NCI-H82 (cell line): ENCODE measurements at regions not wholly inside any gene's neighbourhood (a gene's known extent, or its start where the extent isn't known, plus 50 kb on each side); places are given as distances from the start of the nearest gene placed in this dataset.

Source experiments
- DNase-seq: peaks from one replicate; lab custom pipeline; 2025; lab: John Stamatoyannopoulos, UW

DNA sequence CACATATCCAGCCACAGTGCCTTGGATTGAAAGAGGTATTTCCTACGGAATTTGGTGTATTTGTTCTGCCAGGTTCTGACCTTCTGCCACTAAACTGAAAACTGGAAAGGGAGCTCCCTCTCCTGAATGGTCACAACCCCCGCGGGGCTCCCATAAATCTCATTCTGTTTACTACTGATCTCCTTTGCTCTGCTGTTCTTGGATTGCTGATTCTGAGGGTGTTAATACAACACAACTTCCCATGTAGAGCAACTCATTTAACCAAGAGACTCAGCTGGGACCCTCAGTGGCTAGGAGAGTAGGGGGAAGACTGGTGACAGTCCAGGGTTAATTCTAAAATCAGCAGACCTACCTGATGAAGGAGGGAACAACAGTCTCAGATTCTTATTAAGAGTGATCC is 662.9 kb downstream of the INHBA start:
- no peak for DNase-seq

DNA sequence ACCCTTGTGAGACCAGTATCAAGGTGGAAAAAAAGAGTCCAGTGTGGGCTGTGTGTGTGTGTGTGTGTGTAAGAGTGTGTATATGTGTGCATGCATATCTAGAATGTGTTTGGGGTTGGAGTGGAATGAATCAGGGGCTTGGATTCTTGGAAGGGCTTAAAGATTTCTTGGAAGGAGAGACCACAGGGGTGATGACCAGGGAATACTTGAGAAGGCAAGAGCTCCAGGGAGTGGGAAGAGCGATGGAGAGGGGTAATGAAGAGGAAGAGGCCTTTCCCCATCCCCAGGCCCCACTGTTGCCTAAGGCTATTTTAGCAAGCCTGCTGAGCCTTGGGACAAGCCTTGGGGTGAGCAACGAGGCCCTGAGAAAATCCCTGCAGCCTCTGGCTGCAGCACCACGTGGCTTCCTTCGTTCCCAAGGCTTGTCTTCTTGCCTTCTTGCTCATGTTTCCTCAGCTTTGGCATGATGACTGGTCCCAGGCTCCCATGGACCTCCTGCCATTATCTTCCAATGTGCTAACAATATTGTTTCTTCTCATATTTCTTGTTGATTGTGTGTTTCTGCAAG is 663.4 kb downstream of the INHBA start:
- DNase-seq: no peak

DNA sequence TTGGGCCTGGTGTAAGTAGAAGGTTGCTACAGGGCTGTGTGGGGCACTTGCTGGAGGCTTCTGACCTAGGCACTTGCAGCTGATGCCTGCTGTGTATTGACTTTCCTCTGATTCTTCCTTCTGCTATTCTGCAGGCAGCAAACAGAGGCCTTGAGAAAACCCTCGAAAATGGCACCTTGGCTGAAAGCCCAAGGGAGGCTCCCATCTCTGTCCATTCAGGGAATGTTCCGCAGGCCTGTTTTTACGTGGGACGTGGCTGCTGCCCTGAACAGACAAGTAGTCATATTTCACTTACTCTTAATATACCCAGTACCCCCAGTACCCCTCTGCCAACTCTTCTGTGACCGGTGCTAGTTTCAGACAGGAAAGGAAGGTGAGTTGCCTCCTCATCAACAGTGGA is 664.7 kb downstream of the INHBA start:
- DNase-seq: no peak

DNA sequence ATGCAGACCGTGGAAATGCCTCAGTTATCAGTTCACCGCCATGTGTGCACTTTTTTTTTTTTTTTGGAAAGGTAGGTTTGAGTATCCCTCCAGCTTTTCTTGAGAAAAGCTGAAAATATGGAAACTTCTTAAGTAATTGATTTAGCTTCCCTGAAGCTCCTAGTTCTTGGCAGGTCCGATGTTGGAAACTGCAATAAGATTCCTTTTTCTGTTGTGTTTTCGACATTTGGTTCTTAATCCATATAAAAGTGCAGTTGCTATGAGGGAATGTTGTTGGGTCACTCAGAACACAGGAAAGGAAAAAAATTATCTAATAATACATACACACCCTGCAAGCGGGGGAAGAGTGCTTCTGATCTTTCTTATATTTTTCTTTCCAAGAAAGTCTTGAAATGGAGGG is 665.2 kb downstream of the INHBA start:
- DNase-seq: no peak

DNA sequence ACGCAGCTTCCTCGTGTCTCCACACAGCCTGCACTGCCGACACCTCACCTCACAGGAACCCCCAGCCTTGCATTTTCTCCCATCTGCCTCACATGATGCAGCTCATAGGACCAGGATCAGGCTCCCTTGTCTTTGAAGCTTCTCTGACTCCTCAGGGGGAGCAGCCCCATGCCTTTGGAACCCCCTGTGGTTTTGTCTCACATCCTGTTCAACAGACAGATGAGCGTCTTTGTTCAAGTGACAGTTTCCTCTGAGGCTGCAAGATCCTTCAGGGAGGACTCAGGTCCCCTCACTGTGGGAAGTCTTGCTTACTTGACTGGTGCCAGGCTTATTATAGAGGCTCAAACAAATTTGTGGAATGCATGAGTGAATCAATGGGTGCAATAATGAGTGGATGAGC is 667.1 kb downstream of the INHBA start:
- no peak for DNase-seq

DNA sequence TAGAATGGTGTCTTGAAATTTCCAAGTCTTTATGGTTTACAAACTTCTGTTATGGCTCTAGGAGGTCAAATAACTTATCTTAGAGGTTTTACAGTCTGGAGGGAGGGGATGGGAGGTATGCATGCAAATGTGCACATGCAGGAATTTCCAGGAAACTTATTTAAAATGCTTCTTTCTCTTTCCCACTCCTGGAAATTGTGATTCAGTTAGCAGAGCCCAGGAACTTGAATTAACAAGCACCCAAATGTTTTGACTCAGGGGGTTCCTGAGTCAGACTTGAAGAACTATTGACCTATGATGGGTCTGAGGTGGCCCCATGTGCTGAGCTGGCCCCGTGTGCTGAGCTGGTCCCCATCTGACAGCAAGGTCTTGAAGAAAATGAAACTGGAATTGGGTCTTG is 669.4 kb downstream of the INHBA start:
- no peak for DNase-seq

DNA sequence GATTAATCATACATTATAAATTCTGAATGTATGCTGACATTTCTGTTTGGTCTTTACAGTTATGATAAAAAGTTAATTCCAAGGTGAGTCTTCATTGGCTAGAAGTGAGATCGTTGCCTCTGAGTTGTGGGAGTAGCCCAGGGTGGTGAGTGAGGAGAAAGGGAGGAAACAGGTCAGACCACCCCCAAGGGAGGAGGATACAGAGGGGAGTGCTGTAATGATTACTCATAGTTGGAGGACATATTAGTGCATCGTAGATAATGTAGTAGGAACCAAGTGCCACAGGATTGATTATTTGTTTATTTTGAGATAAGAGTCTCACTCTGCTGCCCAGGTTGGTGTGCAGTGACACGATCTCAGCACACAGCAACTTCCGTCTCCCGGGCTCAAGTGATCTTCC is 672.2 kb downstream of the INHBA start:
- no peak for DNase-seq

DNA sequence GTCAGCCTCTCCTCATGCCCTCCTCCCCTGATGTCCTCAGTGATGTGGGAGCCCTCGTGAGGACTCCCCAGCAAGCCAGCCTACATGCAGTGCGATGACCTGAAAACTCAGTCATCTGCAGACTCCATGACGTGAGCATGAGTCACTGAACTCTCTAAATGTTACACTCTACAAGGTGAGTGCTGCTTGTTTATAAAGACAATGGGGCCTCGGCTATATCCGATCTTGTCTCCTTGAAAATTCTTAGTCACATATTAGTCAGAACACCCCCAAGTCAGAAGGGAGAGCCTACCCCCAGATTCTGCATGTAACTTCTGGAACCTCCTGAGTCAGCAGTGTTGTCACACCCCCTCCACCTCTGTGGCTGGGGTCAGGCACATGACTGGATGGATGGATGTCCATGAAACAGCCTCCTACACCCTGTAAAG is 673.8 kb downstream of the INHBA start:
- no peak for DNase-seq

DNA sequence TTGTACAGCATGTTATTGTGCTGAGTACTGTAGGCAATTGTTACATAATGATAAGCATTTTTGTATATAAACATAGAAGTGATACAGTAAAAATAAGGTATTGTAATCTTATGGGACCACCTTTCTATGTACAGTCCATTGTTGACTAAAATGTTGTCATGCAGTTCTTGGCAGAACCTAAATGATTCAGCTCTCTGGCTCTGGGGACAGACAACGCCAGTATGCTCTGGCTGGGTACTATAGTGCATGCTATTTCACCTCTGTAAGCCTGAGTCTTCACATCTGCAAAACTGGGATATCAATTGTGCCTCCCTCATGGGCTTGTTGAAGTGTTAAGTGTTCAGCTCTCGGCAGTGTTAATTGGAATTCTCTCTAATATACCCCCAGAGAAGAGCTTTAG is 674.3 kb downstream of the INHBA start:
- no peak for DNase-seq

DNA sequence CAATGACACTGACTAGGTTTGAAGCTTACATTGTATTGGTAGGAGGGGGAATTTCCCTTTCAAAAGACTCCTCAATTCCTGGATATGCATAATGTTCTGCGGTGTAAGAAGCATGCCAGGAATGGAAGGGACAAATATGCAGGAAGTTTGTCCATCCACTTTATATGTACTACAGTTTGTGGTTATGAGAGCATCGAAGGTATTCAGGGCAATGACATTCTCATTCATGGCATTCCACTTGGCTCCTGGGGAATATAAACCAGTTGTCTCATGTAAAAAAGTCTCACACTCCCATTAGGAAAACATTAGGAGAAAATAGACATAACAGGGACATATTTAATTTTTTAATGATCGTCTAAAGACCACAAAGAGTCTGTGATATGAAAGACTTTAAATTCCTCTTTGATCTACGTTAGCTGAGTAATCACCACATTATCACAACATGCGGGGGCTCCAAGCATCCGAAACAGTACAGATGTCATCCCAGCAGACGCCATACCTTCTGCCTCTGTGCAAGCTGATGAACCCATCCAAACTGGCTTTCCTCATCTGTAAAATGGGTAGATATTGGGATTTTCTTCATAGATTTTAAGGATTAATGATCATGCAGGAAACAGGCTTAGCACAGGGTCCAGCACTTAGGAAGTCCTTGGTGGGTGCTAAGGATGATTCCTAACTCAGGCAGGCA is 675.3 kb downstream of the INHBA start:
- no peak for DNase-seq

DNA sequence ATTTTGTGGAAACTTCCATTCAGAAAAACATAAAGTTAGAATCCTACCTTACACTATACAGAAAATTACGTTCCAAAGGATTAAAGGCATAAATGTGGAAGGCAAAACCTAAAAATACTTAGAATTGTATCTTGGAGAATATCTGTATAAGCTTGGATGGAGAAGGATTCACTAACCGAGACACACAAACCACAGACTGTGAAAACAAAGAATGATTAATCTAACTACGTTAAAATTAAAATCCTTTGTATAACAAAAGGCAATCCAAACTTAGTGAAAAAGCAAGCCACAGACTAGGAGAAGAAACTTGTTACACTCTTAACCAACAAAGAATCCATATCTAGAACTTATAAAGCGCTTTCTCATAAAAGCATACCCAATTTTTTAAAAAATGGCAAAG is 678.8 kb downstream of the INHBA start:
- DNase-seq: no peak

DNA sequence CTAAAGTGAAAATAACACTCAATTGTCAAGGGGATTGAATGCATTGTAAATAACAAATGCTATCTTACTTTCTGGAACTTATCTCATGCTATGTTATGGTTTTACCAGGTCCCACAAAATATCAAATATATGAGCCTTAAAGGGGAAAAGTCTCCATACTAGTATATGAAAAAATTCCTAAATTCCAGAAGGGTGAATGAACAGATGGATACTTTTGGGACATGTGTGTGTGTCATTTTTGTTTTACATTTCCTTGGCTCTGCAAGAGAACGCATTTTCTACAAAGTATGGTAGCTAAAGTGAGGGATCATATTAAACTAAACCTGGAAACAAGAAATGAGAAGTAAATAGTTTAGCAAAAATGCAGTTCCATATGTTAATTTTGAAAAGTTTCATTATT is 682.8 kb downstream of the INHBA start:
- no peak for DNase-seq

DNA sequence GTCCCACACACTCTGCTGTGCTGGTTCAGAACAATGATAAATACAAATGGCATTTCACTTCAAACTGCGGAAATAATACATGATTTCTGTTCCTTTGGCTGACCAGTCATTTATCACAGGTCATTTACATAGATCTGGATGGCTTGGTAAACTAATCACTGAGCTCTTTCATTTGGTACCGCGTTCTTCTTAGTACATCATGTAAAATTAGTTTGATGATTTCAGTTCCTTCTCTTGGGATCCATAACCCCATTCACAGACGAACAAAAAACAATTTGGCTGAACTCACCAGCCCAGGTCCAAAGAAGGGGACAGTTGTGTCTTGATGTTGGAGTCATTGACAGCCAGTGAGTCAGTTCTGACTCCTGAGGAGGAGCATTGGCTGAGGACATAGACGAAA is 689.8 kb downstream of the INHBA start:
- DNase-seq: no peak

DNA sequence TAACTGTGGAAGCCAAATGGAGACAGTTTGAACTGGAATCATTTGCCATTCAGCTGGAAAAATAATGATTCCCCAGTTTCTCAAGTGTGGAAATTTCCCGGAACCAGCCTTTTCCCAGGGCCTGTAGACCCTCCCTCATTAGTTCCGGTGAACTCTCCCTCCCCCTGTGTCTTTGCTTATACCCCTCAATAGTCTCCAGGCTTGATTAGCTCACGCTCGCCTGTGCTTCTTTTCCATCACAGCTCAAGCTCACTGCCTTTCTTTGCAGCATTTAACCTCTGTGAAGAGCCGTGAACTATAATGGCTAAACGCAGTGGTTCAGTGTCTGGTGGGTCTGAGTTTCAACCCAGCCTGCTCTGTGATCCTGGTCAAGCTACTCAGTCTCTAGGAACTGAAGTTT is 690.8 kb downstream of the INHBA start:
- DNase-seq: no peak

DNA sequence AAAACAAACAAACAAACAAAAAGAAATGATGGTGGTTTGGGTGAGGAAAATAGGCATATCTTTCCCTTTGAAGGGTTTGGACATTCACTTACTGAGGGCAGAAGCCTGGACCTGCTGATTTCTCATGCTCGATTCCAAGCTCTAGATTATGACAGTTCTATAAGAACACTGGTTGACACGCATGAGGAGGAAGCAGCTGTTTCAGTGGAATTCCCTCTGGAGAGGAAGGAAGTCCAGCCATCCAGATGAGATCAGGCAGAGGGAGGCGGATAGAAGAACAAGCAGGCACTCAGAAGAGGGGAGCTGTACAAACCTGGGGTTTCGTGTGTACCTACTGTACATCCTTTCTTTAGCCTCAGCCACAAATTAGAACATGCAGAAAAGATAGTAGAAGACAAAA is 691.9 kb downstream of the INHBA start:
- DNase-seq: peak; percentile 28

DNA sequence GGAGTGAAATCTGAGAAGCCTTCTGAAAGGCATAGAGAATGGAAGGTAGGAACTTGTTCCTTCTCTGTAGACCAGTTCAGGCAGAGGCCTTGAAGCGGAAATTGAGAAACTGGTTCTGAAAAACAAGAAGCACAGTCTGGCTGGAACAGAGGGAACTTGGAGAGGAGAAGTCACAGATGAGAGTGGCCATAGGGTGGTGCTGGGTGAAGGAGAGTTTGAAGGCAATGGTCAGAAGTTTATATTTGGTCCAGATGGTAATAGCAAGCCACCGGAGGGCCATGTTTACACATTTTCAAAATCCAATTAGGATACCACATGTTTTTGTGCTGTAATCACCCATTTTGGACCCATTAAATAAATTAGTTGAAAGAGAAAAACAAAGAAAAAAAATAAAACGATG is 692.5 kb downstream of the INHBA start:
- DNase-seq: peak; percentile 9

DNA sequence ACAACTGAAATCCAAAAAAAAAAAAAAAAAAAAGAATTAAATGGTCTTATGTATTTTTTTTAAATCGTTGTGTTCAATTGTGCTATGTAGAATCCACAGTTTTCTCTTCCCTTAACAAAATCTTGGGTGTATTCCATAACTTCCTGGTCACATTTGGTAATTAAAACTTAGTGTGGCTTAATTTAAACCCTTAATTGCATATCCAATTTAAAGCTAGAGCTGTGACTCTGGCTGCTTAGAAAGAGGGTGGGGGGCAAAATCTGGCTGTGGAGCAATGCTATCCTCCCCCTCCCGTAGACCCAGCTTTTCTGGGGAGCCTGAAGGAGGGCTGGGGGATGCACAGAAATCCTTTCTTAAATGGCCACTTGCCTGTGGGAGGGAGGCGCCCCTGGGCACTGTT is 695.1 kb downstream of the INHBA start:
- DNase-seq: peak; percentile 83

DNA sequence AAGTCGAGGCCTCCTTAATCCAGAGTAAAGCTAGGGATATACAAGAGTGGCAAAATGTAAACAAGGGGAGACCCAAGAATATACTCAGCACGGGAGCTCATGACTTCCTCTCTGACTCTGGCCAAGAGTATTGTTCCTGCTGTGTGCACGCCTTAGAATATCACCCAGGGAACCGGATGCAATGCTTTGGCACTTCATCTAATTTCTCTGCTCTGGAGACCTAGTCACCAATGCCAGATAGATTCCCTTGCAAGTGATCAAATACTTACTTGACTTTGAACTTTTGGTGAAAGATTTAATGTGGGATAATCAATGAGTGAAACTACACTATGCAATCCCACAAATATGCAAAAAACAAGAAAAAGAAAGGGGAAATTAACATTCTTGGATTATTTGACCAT is 695.5 kb downstream of the INHBA start:
- DNase-seq: peak; percentile 75

DNA sequence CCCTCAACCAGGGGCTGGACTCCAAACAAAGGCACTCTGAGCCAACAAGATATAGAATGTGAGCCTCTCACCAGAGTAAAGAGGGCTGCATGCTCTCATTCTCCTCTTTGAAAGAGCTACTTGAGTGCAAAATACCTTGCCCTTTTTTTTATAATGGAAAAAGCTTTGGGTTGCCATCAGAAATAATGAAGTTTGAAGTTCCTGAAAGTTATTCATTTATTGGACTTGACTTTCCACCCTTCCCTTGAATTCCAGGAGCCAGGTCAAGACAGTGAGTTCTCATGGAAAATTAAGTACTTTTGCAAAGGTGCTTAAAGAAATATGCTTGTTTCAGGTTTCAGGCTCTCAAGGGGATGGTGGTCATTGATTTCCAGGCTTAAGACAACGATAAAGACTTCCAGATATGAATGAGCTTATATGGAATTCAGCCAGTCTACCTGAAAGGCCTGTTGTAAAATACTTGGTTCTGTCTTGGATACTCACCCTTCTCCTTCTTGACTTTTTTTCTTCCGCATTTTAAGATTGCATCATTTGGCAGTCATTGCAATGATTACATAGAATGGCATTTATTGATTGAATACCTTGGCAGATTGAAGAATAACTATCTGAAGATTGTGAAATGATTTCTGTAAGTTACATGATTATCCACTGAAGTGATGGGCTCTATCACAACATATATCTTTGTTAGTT is 696.4 kb downstream of the INHBA start:
- no peak for DNase-seq

DNA sequence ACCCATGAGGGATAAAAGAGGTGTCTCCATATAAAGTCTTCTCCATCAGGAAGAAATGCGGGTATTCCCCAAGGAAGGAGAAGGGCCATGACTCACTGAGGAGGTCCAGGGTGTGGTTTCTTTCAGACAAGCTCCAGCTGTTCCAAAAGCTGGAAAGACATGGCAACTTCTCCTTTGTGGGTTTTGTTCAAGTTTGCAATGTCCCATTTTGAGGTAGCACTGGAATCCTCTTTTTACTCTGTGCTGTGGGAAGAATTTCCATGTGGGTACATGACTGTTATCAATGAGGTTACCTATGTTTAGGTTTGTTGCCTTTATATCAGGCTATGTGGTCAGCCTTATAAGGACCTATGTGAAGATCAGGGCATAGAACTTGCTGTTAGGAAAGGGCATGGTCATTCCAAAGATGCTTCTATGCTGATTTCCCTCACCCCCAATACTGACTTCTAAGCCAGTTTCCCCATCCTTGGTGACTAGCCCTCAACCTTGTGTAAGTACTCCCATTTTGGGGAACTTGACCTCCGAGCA is 697.5 kb downstream of the INHBA start:
- DNase-seq: no peak

DNA sequence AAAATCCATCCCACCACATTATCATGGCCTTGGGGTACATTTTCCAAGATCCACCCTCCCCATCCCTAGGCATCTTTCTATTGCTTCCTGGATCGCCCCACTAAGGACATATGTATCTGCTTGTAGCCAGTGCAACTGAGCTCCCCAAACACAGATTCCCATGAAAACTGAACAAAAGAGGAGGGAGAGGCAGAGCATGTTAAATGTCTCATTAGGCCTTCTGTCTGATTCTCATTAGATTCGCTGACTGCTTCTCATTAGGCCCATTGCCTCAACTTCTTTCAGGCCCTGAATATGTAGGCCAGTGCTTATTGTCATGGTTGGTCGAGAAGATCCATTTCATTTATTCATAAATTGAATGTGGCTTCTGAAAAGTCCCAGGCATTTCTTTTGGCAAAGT is 698.9 kb downstream of the INHBA start:
- DNase-seq: no peak

DNA sequence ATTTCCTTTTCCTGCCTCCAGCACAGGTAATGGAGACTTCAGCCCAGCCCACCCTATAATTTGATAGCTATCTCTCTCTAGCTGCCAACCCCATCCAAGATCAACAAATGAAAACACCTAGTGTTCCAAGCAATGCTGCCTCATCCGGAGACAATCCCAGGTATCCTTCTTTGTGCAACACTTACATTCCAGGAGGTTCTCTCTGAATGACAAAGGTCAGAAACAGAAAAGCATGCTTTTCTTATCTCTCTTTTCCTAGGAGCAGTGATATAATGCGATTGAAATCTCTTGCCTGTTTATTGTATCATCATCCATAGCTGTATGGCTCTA is 699.3 kb downstream of the INHBA start:
- no peak for DNase-seq

DNA sequence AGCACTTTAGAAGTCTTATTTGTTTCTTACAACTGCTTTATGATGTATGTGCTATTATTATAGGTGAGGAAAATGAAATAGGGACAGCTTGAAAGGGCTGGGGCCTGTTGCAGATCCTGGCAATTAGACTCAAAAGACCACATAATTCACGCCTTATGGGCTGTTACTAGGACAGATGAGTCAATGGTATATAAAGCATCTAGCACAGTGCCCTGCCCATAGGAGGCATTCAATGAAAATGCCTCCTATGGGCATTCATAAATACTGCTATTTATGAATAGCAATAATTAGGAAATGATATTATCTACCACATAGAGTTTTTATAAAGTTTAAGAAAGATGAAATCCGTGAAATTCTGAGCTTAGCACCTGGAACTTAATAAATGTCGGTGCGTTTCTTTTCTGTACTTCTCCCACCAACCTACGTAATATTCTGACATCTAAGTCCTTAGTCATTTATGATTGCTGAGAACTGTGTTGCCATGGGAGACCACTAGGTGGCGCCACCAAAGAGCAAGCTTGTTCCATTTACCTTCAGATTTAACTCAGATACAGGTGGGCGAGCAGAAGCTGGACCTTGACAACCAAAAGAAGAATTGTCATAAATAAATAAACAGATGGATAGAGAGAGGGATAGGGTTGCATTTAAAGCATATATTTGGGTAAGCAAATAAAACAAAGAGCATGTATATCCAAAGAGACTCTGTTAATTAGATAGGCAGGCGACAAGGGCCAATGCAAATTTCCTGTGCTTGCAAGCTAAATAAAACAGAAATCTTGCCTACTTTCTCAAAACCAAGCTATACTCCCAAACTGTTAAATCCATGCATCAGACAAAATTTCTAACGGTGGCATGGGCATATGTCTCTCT is 699.9 kb downstream of the INHBA start:
- peak; percentile 67 for DNase-seq
